A673 (cell line): ENCODE measurements at regions not wholly inside any gene's neighbourhood (a gene's known extent, or its start where the extent isn't known, plus 50 kb on each side); places are given as distances from the start of the nearest gene placed in this dataset.

Experiments
- CTCF ChIP-seq: fragments of 300-800, 200-600 bp; sonication (generic); conservative IDR thresholded peaks from 2 replicates; pipeline ENCODE4 v1.5.1; 2017; ENCODE audit warnings: low read depth, mild to moderate bottlenecking, antibody characterized with exemption, low read length, moderate library complexity, mixed read lengths
- EZH2 ChIP-seq: fragments of 200-600 bp; sonication (generic); IDR thresholded peaks from 2 replicates; pipeline ENCODE4 v1.6.1; 2017; ENCODE audit warnings: borderline replicate concordance, low read depth, mild to moderate bottlenecking, mixed read lengths, antibody characterized with exemption, low read length; ENCODE audit not compliant: poor library complexity, severe bottlenecking

DNA sequence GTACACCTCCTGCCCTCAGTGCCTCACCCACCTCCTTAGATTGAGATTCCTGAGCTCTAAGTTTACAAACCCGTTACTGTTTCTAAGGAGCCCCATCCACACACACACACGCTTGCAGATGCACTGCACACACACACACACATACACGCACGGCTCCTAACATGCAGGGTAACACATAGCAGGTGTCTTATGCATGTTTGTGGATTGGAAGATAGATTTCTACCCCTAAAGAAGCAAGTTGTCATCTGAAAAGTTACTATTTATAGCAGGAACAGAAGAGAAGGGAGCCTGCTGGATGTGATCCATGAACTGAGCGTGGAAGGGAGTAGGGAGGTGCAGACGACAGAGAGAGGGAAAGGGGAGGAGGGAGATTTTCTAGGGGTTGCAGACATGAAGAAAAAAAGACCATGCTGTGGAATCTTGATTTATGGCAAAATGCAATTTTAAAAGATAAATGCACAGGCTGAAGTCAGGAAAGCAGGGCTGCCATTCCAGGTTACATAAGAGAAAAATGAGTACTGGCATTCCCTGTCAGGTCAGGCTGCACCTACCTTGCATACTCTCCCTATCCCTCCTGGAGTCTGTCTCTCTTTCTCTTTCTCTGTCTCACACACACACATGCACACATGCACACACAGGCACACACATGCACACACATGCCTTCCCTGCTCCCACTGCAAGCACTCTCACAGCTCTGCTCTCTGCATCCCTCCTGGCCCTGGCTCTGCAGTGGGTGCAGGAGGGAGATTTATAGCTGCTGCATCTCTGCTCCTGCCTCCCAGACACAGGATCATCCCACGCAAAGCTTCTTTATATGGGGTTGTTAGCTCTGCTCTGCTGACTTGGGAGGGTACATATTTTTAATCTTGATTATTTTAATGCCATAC is 192.6 kb upstream of the MYT1L start:
- no peak for TF ChIP-seq CTCF
- TF ChIP-seq EZH2: no peak
